ENCODE measurements at regions not wholly inside any gene's neighbourhood (a gene's known extent, or its start where the extent isn't known, plus 50 kb on each side); places are given as distances from the start of the nearest gene placed in this dataset.

GRCh38 chr6:56407883-56408410 lies 160.6 kb upstream of the COL21A1 start:
- DNase-seq, result no peak

- DNase-seq, result no peak
Observed at GRCh38 chr6:56406276-56407269, 159.2 kb upstream of the COL21A1 start.

- no peak for DNase-seq
Observed at GRCh38 chr6:56404599-56404998, 157.2 kb upstream of the COL21A1 start.

- no peak for DNase-seq
Observed at GRCh38 chr6:56403745-56404144, 156.4 kb upstream of the COL21A1 start.

GRCh38 chr6:56401477-56402070 lies 154.2 kb upstream of the COL21A1 start:
- DNase-seq, result no peak

GRCh38 chr6:56400273-56400672 lies 152.9 kb upstream of the COL21A1 start:
- DNase-seq, result no peak

- no peak for DNase-seq
Observed at GRCh38 chr6:56399672-56400263, 152.4 kb upstream of the COL21A1 start.

GRCh38 chr6:56399250-56399671 lies 151.9 kb upstream of the COL21A1 start:
- DNase-seq, result no peak

GRCh38 chr6:56396435-56396834 lies 149.1 kb upstream of the COL21A1 start:
- DNase-seq, result no peak

GRCh38 chr6:56393615-56394612 lies 146.5 kb upstream of the COL21A1 start:
- no peak for DNase-seq

GRCh38 chr6:56388415-56388755 lies 141.0 kb upstream of the COL21A1 start:
- DNase-seq, result no peak

- DNase-seq, result no peak
Observed at GRCh38 chr6:56387621-56388414, 140.4 kb upstream of the COL21A1 start.

- DNase-seq, result no peak
Observed at GRCh38 chr6:56386717-56387116, 139.3 kb upstream of the COL21A1 start.

- no peak for DNase-seq
Observed at GRCh38 chr6:56385981-56386593, 138.7 kb upstream of the COL21A1 start.

GRCh38 chr6:56383160-56383559 lies 135.8 kb upstream of the COL21A1 start:
- no peak for DNase-seq

GRCh38 chr6:56382416-56382940 lies 135.1 kb upstream of the COL21A1 start:
- peak; percentile 35 for DNase-seq

- DNase-seq, result peak; percentile 5
Observed at GRCh38 chr6:56381801-56382251, 134.4 kb upstream of the COL21A1 start.

GRCh38 chr6:56380476-56380875 lies 133.1 kb upstream of the COL21A1 start:
- DNase-seq, result no peak

GRCh38 chr6:56378966-56379585 lies 131.7 kb upstream of the COL21A1 start:
- no peak for DNase-seq

GRCh38 chr6:56378507-56378906 lies 131.1 kb upstream of the COL21A1 start:
- DNase-seq, result no peak

All from MV-4-11 (cell line).